Astrocyte of the hippocampus (primary cell): ENCODE measurements at regions not wholly inside any gene's neighbourhood (a gene's known extent, or its start where the extent isn't known, plus 50 kb on each side); places are given as distances from the start of the nearest gene placed in this dataset.
"Not testable (repeated sequence)": the region's sequence is repeated elsewhere in the genome, so short reads cannot be mapped to it uniquely, and the experiment has no call there.

ENCODE experiments used
- DNase-seq: peaks from one replicate; pipeline ENCODE4 v3.0.0; 2011; ENCODE audit warnings: low read depth, low spot score

DNA sequence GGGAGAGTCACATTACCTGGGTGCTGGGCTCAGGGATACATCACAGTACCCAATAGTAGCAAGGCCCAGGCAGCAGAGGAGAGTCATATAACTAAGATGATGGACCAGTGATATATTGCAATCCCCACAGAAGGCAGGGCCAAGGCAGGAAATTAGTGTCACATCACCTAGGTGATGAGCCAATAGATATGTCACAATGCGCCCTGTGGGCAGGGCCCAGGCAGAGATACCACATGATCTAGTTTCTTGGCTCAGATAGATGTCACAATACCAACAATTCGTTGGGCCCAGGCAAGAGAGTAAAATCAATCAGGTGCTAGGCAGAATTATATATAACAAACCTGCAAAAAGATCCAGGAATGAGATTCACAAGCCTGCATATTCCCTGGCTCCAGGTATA is 2111.5 kb downstream of the TP53TG3F start:
- DNase-seq: no peak

DNA sequence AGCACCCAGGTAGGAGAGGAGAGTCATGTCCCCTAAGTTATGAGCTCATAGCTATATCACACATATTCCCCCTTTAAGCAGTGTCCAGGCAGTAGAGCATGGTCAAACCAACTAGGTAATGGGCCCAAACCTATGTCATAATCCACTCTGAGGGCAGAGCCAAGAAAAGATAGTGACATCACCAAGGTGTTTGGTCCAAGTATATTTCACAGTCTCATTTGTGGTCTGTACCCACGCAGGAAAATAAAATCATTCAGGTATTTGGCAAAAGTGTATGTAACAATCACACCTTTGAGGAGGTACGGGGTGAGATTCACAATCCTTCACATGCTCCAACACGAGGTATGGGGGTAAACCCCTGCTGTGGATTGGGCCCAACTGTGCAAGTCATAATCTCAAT is 2112.8 kb downstream of the TP53TG3F start:
- DNase-seq: no peak

GRCh38 chr16:35573407-35573806 is 2114.0 kb downstream of the TP53TG3F start:
- DNase-seq: no peak

DNA sequence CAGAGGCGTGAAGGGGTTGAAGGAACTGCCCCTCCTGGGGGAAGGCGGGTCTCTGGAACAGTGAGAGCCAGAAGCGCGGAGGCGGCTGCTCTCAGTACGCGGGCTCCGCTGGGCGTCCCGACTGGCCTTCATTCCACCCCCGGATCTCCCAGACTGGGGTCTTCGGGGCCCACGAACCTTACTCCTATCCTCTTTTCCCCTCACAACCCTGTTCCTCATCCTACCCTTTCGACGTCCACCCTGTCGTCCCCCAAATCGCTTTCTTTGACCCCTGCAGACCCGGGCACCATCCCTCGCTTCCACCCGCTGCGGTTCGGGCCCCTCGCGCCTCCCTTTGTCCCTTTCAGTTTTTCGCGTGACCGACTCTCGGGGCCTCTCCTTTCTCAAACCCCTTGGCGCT is 2114.6 kb downstream of the TP53TG3F start:
- no peak for DNase-seq

- no peak for DNase-seq
These were observed 2115.3 kb downstream of the TP53TG3F start for GRCh38 chr16:35574454-35575431.

- no peak for DNase-seq
These were observed 2116.0 kb downstream of the TP53TG3F start for GRCh38 chr16:35575432-35575821.

- DNase-seq: no peak
These were observed 2126.0 kb downstream of the TP53TG3F start for GRCh38 chr16:35585411-35585810.

DNA sequence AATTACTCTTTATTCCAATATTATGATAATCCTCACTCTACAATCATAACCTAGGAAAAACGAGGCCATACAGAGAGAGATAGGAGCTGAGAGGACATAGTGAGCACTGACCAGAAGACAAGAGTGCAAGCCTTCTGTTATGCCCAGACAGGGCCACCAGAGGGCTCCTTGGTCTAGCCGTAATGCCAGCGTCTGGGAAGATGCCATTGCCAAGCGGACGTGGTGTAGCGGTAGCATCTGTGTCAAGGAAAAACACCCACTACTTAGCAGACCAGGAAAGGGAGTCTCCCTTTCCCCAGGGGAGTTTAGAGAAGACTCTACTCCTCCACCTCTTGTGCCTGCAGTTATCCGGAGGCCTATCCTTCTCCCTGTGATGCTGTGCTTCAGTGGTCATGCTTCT is 2131.5 kb downstream of the TP53TG3F start:
- not testable (repeated sequence) for DNase-seq

DNA sequence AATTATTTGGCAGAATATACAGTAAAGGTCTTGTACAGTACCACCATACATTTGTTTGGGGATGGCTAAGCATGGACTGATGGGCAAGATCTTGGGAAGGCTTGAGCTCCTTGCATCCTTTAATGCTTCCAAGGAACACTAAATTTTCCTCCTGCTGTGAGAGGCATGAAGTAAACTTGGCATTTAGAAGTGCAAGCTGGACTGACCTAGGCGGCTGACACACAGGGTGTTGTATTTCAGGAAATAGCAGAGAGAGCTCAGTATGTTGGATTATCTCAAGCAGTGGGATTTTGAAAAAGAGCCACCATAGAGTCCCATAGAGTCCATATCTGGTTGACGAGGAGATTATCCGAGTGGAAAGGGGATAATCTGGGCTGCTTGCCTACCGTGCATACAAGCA is 2137.1 kb downstream of the TP53TG3F start:
- no peak for DNase-seq

DNA sequence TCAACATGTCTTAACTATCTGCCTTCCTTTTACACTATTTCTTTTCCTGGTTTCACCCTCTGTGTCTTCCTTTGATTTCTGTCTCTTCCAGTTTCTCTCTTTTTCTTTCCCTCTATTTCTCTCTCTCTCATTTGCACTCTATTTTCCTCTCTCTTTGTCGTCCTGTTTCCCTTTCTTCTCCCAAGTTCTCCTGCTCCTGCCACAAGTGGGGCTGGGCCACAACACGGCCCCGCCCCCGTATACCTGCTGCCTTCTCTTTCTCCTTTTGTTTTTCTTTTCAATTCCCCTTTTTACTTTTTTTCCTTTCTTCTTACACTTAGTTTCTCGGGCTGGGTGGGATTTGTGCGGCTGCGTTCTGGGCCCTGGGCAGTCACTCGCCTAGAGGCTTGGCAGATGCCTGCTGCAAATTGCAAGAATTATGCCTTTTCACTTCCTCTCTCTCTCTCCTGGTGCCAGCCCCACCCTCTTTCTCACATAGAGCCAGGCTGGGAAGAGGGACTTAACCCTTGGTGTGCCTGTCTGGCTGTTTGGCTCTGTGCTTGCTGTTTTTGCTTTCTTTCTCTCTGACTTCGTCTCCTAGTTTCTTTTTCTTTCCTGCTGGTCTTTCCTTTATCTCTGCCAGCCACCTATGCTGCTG is 2139.4 kb downstream of the TP53TG3F start:
- no peak for DNase-seq

- DNase-seq: no peak
These were observed 2140.2 kb downstream of the TP53TG3F start for GRCh38 chr16:35599429-35600160.

DNA sequence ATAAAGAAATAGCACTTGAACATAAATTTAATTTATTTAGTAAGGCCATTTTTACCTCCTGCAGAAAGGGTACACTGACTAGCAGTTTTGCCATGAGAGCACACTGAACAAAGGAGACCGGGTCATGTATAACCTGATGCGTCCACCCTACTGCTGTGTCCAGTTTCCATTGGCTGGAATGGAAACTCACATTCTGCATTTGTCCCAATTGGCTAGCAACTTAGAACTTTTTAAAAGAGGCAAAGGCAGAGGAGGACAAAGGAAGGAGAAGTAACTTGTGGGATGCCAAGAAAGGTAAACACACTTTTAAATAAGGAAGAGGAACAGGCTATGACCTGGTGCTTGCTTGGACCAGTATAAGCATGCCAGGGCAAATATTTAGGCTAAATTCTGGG is 2140.7 kb downstream of the TP53TG3F start:
- not testable (repeated sequence) for DNase-seq

GRCh38 chr16:35602116-35602515 is 2142.7 kb downstream of the TP53TG3F start:
- no peak for DNase-seq

DNA sequence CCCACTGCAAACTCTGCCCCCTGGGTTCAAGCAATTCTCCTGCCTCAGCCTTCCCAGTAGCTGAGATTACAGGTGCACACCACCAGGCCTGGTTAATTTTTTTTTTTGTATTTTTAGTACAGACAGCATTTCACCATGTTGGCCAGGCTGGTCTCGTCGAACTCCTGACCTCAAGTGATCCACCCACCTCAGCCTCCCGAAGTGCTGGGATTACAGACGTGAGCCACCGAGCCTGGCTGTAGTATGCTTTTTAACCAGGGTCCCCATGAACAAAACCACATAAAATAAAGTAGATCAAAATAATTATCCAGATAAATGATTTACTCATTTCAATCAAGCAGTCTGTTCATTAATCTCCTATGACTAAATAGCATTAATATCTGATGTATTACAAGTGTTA is 2144.0 kb downstream of the TP53TG3F start:
- not testable (repeated sequence) for DNase-seq

DNA sequence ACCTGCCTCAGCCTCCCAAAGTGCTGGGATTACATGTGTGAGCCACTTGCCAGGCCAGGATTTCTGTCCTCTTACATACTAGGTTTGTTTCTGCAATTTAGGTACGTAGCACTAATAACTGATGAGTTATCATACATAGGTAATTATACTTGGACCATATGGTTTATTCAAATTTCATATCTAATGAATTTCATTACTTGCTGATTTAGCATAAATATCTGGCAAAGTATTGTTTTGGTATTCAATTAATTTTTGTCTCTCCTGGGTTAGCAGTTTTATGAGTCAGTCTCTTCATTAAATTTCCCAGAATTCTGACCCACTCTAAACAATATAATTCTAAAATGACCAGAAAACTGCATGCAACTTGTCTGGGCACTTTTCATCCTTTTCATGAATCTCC is 2146.5 kb downstream of the TP53TG3F start:
- no peak for DNase-seq

- DNase-seq: not testable (repeated sequence)
These were observed 2155.5 kb downstream of the TP53TG3F start for GRCh38 chr16:35614883-35615282.

GRCh38 chr16:35619176-35619575 is 2159.8 kb downstream of the TP53TG3F start:
- not testable (repeated sequence) for DNase-seq

DNA sequence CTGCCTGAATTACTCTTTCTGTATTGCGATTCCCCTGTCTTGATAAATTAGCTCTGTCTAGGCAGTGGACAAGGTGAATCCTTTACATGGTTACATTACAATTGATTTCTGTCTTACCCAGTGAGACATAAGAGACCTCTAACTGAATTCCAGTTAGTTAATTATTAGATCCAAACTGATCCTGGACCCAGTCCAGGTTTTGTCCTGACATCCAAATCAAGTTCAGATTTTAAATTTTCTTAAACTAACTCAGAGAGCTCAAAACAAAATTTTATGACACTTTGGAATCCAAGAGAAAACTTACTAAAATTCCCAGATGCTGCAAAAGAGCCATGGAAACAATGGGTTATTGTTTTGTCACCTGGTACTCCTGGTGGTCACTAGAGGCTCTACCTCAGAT is 2166.6 kb downstream of the TP53TG3F start:
- DNase-seq: no peak

- no peak for DNase-seq
These were observed 2169.6 kb downstream of the TP53TG3F start for GRCh38 chr16:35628976-35629375.

GRCh38 chr16:35631261-35631945 is 2172.0 kb downstream of the TP53TG3F start:
- no peak for DNase-seq

DNA sequence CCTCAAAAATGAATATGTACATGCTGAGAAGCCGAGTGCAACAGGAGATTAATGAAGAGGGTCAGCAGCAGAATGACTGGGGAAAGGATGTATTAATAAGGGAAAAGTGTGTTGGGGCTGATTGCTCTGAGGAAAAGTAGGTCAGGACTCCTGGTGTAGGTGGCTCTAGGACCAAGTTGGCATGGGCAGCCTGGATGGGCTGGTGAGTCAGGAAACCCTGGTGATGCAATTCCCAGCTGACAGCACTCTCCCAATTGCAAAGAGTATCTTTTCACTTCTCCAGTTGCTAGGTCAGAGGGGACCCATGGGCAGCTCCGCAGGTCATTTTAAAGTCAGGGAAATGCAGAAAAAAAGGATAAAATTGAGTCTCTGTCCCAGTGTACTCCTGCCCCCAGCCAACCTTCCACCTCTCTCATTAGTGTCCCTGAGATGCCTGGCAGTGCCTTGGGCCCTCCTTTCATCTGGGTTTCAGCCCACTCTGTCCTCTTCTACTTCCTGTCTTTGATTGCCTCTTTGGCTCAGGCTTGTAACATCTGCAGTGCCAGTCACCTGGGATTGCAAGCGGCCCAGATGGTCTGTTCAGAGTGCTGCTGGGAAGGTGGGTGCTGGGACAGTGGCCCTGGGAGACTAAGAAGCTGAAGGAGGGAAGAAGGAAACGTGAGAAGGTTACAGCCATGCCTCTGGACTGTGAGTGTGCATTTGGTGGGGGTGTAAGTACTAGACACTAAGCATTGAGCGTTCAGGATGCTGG is 2177.2 kb downstream of the TP53TG3F start:
- DNase-seq: no peak
